Fibroblast of skin of scalp (primary cell): ENCODE measurements at regions not wholly inside any gene's neighbourhood (a gene's known extent, or its start where the extent isn't known, plus 50 kb on each side); places are given as distances from the start of the nearest gene placed in this dataset.
"Not testable (repeated sequence)": the region's sequence is repeated elsewhere in the genome, so short reads cannot be mapped to it uniquely, and the experiment has no call there.

Source experiments
- DNase-seq: peaks from one replicate; pipeline ENCODE4 v3.0.0-alpha.2; 2013

DNA sequence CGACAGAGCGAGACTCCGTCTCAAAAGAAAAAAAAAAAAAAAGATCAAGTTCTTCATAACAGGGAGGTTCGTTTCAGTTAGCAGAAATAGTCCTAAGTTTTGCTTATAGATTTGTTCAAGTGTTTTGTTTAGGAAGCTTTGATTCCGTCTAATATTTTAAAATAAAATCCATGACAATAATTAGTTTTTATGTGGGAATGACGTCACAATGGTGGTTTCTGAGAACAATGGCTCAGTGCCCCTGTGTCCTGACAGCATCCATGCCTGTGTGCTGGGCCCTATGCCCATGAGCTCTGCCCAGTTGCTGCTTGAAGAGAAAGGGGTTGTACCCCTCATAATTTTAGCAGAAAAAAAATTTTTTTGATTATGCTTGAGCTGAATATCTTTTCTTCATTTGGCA, 134.0 kb downstream of the SST start:
- no peak for DNase-seq

DNA sequence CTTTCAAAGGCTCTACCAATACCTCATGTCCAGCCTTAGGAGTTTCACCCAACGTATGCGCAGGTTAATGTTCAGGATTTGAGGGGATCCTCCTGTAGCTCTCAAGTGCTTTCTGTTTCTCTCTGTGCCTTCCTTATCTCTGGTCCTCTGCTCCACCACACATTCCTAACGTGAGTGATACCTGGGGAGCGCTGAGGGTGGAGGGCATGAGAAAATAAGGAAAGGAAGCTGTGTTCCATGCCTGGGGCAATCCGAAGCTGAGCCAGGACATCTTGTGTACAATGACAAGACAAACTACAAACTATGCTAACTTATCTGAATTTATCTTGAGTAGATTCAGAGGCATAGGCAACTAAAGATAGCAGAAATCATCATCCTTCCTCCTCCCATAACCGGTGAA, 136.4 kb downstream of the SST start:
- no peak for DNase-seq

DNA sequence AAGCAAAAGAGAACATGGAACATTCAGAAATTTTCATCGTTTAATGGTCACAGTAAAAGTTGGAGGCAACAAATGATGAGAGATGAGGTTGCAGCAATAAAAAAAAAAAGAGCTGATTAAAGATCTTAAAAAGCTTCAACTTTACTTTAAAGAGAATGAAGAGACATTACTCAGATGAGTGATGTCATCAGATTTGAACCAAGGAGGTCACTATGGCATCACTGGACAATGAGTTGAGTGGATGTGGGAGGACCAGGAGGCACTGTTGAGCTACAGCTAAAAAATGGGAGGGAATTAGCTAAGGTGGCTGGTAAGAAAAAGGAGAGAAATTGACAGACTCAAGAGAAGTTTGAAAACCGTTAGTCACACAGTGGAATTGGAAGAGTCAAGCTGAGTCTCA, 138.4 kb downstream of the SST start:
- no peak for DNase-seq

DNA sequence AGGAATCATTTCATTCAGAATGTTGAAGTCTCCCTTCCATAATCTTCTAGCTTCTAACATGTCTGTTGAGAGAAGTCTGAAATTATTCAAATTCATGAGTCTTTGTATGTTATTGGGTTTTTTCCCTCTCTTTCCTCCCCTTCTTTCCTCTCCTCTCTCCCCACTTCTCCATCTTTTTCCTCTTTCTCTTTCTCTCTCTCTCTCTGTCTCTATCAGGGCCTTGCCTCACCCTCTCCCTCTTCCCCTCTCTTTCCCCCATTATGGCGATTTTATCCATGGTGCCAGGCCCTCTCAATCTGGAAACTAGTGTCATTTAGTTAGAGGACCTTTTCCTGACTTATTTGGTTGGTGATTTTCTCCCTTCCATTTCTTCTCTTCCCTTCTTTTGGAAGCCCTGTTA, 147.3 kb downstream of the SST start:
- DNase-seq, result no peak

DNA sequence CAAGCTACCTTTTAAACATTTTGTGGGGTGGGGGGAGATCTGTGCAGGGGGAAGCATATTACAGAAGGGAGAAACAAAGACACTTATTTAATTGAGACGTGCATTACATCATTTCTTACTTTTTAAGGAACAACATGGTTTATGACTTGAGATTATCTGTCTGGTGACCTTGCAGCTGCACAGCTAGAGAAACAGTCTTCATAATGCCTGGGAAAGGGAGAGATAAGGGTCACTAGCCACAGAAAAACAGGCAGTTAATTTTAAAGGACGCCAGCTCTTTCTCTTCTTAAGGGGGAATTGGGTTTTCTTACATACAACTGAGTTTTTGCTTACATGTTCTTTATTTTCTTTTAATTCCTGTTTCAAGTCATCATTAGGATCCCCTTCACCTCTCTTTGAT, 147.9 kb downstream of the SST start:
- DNase-seq, result no peak

DNA sequence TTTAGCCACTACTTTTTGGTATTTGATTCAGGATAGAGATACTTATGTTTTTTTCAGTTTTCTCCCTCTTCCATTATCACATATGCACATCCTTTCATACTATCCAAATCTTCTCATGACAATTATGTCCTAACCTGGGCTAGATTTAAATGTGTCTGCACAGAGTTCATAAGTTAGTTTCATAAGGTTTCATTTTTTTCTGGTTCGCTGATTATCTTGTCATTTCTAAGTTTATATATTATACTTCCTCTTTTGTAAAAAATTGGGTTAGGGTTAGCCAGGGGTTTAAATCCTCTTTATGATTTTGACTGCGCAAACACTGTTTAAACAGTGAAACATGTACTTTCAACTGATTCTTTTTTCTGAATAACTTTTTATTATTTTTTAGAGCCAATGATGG, 148.6 kb downstream of the SST start:
- DNase-seq, result no peak

DNA sequence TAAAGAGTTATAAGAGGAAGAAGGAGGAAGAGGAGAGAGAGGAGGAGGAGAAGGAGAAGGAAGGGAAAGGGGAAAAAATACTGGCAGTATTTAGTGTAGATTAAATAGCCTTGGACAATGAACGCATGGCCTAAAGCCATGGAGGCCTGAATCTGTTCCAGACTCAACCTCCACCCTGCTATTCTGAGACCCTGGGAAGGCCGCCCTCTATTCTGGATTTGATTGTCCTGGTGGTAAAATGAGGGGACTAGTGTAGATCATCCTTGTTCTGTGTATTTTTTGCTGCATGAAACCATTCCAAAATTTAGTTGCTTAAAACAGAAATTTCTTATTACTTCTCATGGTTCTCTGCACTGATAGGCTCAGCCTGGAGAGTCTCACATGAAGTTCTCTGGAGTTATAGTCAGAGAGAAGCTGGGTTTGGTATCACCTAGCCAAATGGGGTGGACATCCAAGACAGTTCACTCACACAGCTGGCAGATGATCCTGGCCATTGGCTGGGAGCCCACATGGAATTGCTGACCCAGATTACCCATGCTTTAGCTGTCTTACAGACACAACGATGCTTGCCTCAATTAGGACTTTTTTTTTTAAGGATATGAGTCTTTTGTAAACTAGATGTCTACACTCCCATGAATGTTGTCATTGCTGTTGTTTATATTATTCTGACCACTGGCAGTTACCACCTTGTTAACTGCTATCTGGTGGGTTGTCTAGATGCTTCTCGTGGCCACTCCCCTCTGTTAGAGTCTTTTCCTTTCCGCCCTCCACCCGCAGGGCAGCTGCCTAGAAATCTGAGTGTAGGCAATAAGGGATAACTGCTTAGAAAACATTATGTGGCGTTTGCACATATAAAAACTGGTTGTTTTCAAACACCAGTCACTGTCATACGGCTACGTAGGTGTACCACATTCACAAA, 149.9 kb downstream of the SST start:
- DNase-seq, result peak; percentile 60

DNA sequence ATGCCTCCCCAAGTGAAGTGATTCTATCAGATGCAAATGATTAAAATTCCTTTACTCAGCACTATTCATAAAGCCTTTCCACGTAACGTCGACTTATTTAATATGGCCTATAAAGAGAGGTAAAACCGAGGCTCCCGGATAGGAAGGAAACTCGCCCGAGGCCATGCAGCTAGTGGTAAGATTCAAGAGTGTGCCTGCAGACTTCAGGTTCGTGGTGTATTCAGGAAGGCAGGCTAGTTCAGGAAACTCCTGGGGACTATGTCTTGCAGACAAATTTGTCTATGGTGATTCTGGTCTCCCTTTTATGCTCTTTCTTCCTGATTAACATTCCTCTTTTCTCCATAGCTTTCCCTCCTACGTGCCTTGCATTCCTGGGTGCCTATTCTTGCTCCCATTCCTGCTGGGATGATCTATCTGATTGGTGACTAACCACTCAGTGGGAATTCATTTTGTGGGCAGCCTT, 150.7 kb downstream of the SST start:
- peak; percentile 96 for DNase-seq

DNA sequence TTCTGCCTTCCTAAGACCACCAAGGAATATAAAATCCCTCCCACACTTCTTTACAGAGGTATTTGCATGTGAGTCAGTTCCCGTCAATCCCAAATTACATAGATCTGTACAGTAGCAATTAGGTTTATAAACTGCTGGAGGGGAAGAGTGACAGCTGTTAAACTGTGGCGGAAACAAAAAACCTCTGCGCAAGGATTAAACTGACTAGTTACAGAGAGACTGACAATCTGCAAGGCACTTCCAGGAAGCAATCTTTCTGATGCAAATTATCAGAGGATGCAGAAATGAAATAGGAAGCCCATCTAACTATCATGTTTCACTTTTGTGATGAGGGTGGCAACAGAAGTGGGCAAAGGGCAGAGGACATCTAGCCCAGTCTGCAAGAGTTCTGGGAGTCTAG, 150.4 kb downstream of the RTP4 start:
- no peak for DNase-seq

DNA sequence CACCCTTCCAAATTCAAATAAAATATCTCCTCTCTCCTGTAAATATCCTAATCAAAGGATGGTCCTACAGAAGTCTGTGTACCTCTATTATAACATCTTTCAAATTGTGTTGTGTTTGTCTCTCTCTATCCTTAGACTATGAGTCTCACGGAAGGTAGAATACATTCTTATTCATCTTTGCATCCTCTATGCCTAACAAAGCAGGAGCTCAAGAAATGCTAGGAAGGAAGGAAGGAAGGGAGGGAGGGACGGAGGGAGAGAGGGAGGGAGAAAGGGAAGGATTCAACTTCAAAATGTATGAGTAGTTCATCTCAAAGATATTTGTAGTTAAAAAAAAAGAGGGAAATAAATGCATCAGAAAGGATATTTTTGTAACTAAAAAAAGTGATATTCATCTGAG, 150.0 kb downstream of the RTP4 start:
- DNase-seq, result no peak

DNA sequence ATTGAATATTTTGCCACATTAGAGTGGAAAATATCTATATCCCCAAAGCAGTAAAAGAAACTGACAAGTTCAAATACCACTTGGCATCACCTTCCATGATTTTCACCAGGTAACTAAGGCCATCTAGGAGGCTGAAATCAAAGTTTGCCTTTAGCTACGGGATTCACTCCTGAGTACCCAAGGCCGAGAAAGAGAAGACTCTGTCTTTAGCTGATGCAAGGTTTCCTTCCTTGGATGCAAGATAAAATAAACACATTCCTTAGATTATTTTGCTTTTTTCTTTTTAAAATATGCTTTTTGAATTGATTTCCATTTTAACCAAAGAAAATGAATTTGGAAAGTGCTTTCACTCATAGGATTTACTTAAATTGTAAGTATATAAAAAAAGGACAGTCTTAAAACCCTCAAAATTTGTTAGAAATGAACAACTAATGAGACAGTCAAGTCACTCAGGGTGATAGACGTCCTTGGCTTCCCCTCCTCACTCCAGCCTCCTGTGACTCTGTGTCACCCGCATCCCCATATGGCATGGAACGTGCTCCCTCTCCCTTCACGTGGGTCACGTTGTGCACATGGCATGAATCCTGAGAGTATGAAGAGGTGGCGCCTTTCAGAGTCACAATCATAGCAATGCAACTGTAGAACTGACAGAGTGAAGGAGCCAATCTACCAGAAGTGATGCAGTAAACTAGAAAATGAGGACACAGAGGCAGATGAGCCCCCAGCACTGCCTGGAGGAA, 148.4 kb downstream of the RTP4 start:
- DNase-seq, result peak; percentile 70

DNA sequence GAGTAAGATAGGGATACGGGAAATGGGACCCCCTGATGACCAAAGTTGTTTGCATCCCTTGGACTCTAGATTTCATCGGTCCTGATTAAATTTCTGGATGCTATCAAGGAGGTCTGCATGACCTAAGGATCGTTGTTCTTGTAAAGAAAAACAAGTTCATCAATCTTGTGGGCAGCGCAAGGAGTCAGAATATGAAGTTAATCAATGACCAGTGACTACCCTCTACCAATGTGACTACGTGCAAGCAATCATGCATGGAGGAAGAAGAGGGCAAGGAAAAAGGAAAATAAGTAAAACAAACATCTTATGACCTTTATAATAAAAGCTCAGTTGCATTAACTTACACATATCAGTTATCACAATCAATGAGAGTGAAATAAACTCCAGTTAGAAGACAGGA, 139.7 kb downstream of the RTP4 start:
- DNase-seq, result no peak

DNA sequence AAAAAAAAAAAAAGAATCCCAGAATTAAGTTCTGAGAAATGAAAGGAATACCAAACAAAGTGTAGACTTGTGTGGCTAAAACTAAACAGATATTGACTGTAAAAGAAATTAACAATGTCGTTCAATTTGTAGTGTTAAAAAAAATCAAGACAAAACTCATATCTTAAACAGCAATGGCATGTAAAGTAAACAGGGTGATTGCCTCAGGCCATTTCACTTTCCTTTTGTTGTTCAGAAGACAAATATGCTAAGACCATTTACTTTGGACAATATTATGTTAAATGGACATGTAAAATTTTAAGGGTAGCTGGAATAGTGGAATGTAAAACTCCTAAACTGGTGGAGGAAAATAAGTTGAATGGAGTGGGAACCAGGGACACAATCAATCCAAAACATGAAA, 139.1 kb downstream of the RTP4 start:
- DNase-seq, result no peak

DNA sequence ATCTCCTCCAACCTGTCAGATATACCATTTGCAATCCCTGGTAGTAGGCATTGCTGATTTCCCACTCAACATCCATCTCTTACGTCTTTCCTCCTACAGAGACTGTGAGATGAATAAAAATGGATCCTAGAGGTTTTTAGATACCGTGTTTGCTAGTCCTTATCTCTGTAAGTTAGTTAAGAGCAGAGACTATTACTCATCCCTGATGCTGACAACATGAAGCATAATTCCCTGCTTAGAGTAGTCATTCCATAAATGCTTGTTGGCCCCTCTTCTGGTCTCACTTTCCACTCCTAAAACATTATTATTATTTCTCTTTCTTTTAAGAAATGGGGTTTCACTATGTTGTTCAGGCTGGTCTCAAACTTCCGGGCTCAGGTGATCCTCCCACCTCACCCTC, 136.2 kb downstream of the RTP4 start:
- DNase-seq, result peak; percentile 17

DNA sequence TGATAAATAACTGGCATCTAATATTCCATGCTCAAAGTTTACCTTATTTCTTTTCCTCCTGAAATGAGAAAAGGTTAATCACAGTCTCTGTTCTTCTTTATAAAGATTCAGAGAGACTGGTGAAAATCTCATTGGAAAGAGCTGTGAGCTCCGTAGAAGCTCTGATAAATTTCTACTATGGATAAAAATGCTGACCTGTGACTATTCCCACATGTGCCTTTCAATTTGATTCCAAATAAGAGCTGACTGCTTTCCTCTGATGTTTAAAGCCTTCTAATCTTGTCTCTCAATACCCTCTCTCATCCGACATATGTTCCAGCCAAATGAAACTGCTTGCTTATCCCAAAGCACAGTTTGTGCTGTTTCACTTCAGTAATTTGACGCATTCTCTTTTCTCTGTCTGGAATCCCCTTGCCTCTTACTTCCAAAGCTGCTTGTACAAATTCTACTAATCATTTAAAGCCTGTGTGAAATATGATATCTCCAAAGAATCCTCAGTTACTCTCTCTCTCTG, 130.1 kb downstream of the RTP4 start:
- no peak for DNase-seq

DNA sequence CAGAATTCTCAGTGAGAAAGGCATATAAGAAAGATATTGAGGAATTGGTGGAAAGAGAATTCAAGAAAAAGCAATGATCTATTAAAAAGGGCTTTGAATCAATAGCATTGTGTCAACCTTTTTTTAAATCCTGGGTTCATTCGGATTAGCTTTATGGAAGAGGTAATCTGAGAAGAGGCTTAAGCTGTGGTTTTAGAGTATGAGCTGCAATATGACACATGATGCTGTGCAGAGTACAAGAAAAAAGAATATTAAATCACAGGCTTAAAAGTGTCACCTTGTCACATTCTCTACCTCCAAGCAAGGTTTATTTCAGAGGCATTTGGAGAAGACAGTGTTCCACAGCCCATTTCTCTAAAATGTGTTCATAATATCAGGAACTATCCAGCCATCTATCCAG, 128.9 kb downstream of the RTP4 start:
- no peak for DNase-seq

DNA sequence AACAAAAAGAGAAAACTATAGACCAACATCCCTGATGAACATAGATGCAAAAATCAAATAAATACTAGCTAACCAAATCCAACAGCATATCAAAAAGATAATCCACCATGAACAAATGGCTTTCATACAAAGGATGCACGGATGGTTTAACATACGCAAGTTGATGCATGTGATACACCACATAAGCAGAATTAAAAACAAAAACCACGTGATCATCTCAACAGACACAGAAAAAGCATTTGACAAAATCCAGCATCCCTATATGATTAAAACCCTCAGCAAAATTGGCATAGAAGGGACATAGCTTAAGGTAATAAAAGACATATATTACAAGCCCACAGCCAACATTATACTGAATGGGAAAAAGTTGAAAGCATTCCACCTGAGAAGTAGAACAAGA, 125.9 kb downstream of the RTP4 start:
- not testable (repeated sequence) for DNase-seq

DNA sequence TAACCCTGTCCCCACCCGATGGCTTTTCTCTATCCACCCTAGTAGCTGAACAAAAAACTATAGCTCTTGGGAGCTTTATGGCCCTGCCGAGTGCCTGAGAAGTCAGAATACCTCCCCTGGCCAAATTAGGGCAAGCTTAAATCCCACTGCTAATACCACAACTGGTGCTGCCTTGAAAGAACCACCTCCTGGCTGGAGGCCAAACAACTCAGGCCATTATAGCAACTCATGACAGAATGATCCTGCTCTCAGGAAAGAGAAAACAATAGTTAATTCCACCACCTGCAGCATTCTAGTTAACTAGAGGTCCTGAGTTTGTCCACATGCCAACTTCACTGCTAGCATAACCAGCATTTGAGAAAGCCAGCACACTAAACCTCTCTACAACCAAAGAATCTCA, 123.2 kb downstream of the RTP4 start:
- no peak for DNase-seq

DNA sequence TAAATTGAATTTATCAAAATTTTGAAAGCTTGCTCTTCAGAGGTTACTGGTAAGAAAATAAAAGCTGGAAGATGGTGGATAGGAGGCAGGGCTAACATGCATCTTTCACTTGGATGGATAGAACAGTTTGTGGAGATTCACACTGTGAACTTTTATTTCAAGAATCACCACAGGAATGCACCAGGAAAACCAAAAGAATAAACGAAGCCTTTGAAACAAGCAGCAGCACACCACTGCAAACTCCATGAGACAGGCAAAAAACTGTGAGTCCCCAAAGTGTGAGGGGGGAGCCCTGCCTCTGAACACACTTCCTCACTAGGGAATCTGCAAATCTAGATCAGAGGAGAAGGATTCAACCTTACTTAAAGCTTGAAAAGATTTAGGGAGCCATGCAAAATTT, 122.2 kb downstream of the RTP4 start:
- peak; percentile 13 for DNase-seq

DNA sequence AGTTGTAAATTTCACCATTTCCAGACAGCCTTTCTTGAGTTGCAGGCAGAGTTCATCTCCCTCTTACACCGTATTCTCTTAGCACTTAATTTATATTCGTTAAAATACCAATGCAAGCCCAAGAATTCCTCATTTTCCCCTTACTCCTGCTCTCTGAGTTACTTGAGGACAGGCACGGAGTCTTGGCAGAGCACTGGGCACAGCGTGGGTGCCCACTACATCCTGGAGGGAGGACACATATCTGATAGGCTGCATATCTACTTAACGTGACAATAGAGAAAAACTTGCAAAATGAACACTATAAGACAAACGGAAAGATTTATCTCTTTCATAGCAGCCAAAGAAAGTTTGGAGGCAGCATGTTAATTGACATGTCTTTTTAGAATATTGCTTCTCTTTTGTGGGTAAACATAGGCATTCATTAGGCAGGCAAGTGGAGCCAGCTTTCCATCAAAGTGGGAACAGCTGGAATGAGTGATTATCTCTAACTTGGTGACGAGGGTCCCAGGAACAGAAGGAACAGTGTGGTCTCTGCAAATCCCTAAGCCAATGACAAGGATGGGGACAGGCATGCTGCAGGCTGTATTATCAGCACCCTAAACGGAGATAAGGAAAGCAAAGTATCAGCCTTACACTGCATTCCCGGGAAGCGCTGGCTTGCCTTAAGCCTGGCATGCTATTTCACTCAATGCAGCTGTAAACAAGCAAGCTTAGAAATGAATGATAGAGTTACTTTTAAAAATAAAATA, 116.5 kb downstream of the RTP4 start:
- no peak for DNase-seq

DNA sequence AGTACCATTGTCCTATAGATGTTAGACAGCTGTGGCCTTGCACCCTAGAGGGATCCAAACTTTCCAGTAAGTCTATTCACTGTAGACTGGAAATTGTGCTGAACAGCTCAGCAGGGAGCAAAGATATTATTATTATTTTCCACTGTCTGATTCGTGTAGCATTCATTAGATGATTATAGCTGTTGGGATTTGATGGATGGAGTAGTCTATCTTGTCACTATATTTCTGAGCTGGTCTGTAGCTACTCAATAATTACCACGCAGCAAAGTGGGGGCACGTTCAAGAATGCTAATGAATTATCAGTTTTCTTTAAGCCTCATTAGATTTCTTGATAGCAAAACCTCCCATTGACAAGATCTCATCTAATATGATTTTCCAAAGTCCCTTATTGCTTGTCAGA, 113.2 kb downstream of the RTP4 start:
- no peak for DNase-seq

DNA sequence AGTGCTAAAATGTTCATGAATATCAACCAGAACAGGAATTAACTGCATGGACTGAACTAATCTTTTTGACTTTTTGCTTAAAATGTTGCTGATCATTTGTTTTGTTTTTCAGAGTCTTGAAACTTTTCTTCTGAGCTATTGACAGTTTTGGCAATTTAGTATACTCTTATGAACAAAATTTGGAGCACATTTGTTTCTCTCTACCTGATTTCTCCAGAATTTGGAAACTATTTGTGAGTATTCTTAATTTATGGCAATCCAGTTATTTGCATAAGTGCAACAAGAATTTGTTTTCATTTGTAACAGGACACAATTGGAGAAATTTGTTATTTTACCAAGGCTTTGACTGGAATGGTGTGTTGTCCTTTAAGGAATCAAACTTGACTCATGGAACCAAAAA, 107.4 kb downstream of the RTP4 start:
- DNase-seq, result not testable (repeated sequence)

DNA sequence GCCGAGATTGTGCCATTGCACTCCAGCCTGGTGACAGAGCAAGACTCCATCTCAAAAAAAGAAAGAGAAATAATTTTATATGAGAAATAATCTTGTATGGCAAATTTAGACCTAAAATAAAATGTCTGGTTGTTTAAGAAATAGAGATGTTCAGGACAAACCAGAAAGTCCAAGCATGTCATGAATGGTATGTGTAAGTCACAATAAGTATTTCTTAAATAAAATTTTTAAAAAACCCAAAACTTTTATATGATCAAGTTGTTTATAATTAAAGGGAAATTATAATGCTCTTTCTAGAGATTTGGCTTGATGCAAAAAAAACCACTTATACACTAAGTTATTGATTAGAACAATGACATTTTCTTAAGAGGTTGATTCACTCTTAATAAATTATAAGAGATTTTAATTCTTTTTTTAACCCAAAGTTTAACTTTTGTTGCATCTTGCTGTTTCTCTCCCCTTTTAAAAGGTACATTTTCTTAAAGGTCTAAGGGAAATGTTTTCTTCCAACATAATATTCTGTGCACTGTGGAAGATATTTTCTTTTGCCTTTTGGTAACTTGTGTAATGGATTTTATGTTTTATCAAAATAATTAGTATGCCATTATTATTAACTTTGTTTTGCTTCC, 105.7 kb downstream of the RTP4 start:
- DNase-seq, result no peak
